ENCODE measurements at regions not wholly inside any gene's neighbourhood (a gene's known extent, or its start where the extent isn't known, plus 50 kb on each side); places are given as distances from the start of the nearest gene placed in this dataset.

DNA sequence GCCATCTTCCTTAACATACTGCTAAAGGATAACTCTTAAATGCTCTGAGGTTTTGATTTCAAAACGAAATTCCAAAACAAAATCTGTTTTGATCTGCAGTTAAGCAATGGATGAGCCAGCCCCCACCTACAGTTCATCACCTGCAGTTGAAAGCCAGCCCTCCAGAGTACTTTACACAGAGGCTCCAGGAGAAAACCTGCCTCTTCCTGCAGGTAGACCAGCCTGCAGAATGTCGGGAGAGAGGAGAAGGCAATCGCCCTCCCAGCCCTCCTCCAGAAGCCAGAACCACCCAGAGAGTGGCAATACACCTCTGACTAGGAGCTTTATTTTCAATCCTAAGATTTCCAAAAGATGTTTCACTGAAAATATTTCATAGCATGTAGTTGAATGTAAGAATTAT lies 798.1 kb downstream of the GATA3 start:
- RAD21 ChIA-PET (ENCODE audit: unreplicated experiment), result no interaction called here
- 5% methylated on average over 3 of the region's 3 CpGs for WGBS (ENCODE audit: insufficient coverage, insufficient replicate concordance, low lambda C conversion rate, missing lambda C conversion rate)
- SMC1A ChIA-PET (ENCODE audit: uncharacterized antibody, unreplicated experiment), result no interaction called here
- ATAC-seq, result no peak
- TF ChIP-seq RBBP5 (conservative IDR thresholded peaks at IDR 0.05), result no peak
- no peak for TF ChIP-seq BRCA1 (IDR thresholded peaks at IDR 0.05; ENCODE audit: low read depth, low read length)
- TF ChIP-seq BCL11A (IDR thresholded peaks at IDR 0.05; ENCODE audit: low read depth, low read length), result no peak
- no peak for TF ChIP-seq CHD1 (IDR thresholded peaks at IDR 0.05; ENCODE audit: low read depth, low read length)
- TF ChIP-seq SMARCA5 (IDR thresholded peaks at IDR 0.05), result no peak
- no peak for TF ChIP-seq ZBTB33 (IDR thresholded peaks at IDR 0.05)
- TF ChIP-seq KDM1A (IDR thresholded peaks at IDR 0.05; ENCODE audit: borderline replicate concordance), result no peak
- TF ChIP-seq, protein P1, sequence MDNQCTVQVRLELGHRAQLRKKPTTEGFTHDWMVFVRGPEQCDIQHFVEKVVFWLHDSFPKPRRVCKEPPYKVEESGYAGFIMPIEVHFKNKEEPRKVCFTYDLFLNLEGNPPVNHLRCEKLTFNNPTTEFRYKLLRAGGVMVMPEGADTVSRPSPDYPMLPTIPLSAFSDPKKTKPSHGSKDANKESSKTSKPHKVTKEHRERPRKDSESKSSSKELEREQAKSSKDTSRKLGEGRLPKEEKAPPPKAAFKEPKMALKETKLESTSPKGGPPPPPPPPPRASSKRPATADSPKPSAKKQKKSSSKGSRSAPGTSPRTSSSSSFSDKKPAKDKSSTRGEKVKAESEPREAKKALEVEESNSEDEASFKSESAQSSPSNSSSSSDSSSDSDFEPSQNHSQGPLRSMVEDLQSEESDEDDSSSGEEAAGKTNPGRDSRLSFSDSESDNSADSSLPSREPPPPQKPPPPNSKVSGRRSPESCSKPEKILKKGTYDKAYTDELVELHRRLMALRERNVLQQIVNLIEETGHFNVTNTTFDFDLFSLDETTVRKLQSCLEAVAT (IDR thresholded peaks at IDR 0.05), result no peak
- TF ChIP-seq CHD2 (IDR thresholded peaks at IDR 0.05; ENCODE audit: borderline replicate concordance, low read depth, low read length), result no peak
- TF ChIP-seq, protein P2, sequence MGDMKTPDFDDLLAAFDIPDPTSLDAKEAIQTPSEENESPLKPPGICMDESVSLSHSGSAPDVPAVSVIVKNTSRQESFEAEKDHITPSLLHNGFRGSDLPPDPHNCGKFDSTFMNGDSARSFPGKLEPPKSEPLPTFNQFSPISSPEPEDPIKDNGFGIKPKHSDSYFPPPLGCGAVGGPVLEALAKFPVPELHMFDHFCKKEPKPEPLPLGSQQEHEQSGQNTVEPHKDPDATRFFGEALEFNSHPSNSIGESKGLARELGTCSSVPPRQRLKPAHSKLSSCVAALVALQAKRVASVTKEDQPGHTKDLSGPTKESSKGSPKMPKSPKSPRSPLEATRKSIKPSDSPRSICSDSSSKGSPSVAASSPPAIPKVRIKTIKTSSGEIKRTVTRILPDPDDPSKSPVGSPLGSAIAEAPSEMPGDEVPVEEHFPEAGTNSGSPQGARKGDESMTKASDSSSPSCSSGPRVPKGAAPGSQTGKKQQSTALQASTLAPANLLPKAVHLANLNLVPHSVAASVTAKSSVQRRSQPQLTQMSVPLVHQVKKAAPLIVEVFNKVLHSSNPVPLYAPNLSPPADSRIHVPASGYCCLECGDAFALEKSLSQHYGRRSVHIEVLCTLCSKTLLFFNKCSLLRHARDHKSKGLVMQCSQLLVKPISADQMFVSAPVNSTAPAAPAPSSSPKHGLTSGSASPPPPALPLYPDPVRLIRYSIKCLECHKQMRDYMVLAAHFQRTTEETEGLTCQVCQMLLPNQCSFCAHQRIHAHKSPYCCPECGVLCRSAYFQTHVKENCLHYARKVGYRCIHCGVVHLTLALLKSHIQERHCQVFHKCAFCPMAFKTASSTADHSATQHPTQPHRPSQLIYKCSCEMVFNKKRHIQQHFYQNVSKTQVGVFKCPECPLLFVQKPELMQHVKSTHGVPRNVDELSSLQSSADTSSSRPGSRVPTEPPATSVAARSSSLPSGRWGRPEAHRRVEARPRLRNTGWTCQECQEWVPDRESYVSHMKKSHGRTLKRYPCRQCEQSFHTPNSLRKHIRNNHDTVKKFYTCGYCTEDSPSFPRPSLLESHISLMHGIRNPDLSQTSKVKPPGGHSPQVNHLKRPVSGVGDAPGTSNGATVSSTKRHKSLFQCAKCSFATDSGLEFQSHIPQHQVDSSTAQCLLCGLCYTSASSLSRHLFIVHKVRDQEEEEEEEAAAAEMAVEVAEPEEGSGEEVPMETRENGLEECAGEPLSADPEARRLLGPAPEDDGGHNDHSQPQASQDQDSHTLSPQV (IDR thresholded peaks at IDR 0.05), result no peak
- TF ChIP-seq GABPA (IDR thresholded peaks at IDR 0.05; ENCODE audit: low read depth), result no peak
- no peak for TF ChIP-seq NFYA (IDR thresholded peaks at IDR 0.05; ENCODE audit: borderline replicate concordance, low read depth, low read length)
- no peak for TF ChIP-seq KAT2A (conservative IDR thresholded peaks at IDR 0.05; ENCODE audit: control insufficient read depth, low read depth, low read length)
- no peak for TF ChIP-seq NFIC (IDR thresholded peaks at IDR 0.05; ENCODE audit: low read depth, low read length)
- no peak overlapping the region for H3K9ac ChIP-seq (ENCODE audit: control insufficient read depth, insufficient read depth, low read length)
- CTCF ChIA-PET, result interaction anchor here (0.6 kb wide), 1 partner anchor 438 kb away, joined by 3 read pairs; no protein-coding TSS in a partner anchor
- no TSS peak for BruUV-seq (replicated peaks)
- no peaks in the 10 kb centered on the region for H3K79me2 ChIP-seq (ENCODE audit: control insufficient read depth, insufficient read depth, low read length)
- no peaks in the 10 kb centered on the region for H3K9me3 ChIP-seq (replicated peaks; ENCODE audit: control insufficient read depth, insufficient read depth, low read length)
- no peak overlapping the region for H3K4me2 ChIP-seq (ENCODE audit: control insufficient read depth, insufficient read depth)
- no peaks in the 10 kb centered on the region for H4K20me1 ChIP-seq (ENCODE audit: control insufficient read depth, insufficient read depth)
- H3K4me1 ChIP-seq (ENCODE audit: control insufficient read depth, insufficient read depth, low read length), result no peaks in the 10 kb centered on the region
- FAIRE-seq, result no peak
- no peak overlapping the region for H3K27ac ChIP-seq (ENCODE audit: control insufficient read depth, insufficient read depth)
- H3K4me3 ChIP-seq, result no peak overlapping the region
- H3K27me3 ChIP-seq (replicated peaks in 1 of 2; ENCODE audit: control insufficient read depth in 2 of 2, insufficient read depth in 2 of 2, low read length in 1 of 2), result no peaks in the 10 kb centered on the region
- in situ Hi-C loops (cut with MboI) (no loop called here), intact Hi-C loops (cut with micrococcal nuclease; ENCODE audit: unreplicated experiment) (no loop called here)
- DNase-seq (ENCODE audit: low read depth, low spot score), result no peak
- POLR2A ChIA-PET, result no interaction called here
- H2AFZ ChIP-seq (ENCODE audit: control insufficient read depth, low read depth, low read length), result no peak overlapping the region
- no peaks in the 10 kb centered on the region for H3K36me3 ChIP-seq (ENCODE audit: control insufficient read depth in 2 of 2, insufficient read depth in 2 of 2, low read length in 1 of 2)
